NB4 (cell line): ENCODE measurements at regions not wholly inside any gene's neighbourhood (a gene's known extent, or its start where the extent isn't known, plus 50 kb on each side); places are given as distances from the start of the nearest gene placed in this dataset.

ENCODE experiments used
- DNase-seq: peaks from one replicate; pipeline ENCODE4 v3.0.0; 2010; ENCODE audit warnings: low read depth
- H3K4me3 ChIP-seq: one replicate; pipeline ENCODE4 v1.5.1; 2011; ENCODE audit warnings: mild to moderate bottlenecking, low read depth, low read length, moderate library complexity
- MAX ChIP-seq: IDR thresholded peaks from 2 replicates; pipeline ENCODE4 v1.6.1; 2011; ENCODE audit warnings: low read depth, low read length
- MYC ChIP-seq: IDR thresholded peaks from 2 replicates; pipeline ENCODE4 v1.6.1; 2011; ENCODE audit warnings: low read depth, low read length
- POLR2A ChIP-seq: IDR thresholded peaks from 2 replicates; pipeline ENCODE4 v1.6.1; 2011; ENCODE audit warnings: mild to moderate bottlenecking; ENCODE audit not compliant: insufficient read length; ENCODE audit errors: extremely low read depth
- TF ChIP-seq, protein P1 (sequence below): IDR thresholded peaks from one replicate; pipeline ENCODE4 v1.5.1; 2012; ENCODE audit warnings: low read depth, low read length

DNA sequence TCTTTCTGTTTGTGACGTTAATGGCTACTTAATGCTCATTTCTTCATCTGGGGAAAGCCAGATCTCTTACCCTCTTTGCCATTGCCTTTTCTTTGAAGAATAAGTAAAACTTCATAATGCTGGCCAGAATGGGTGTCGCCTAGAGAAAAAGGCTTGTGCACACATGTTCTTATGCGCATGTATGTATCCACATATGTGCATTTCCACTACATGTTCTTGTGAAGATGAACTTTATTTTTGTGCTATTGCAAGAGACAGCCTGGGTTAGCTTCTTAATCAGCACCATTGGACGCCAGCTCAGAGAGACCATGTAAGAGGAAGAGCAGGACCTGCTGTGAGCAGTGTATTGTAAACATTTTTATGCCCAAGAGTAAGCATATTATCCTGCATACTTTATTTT, 178.7 kb downstream of the SPRY1 start:
- TF ChIP-seq MYC: no peak
- TF ChIP-seq POLR2A: no peak
- TF ChIP-seq, protein P1, sequence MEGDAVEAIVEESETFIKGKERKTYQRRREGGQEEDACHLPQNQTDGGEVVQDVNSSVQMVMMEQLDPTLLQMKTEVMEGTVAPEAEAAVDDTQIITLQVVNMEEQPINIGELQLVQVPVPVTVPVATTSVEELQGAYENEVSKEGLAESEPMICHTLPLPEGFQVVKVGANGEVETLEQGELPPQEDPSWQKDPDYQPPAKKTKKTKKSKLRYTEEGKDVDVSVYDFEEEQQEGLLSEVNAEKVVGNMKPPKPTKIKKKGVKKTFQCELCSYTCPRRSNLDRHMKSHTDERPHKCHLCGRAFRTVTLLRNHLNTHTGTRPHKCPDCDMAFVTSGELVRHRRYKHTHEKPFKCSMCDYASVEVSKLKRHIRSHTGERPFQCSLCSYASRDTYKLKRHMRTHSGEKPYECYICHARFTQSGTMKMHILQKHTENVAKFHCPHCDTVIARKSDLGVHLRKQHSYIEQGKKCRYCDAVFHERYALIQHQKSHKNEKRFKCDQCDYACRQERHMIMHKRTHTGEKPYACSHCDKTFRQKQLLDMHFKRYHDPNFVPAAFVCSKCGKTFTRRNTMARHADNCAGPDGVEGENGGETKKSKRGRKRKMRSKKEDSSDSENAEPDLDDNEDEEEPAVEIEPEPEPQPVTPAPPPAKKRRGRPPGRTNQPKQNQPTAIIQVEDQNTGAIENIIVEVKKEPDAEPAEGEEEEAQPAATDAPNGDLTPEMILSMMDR: no peak
- TF ChIP-seq MAX: no peak
- no peak for DNase-seq
- H3K4me3 ChIP-seq: no peak overlapping the region

GRCh38 chr4:123577225-123577906, 180.8 kb downstream of the SPRY1 start:
- TF ChIP-seq, protein P1: no peak
- TF ChIP-seq MAX (no peak), POLR2A (no peak), MYC (no peak)
- no peak for DNase-seq
- no peak overlapping the region for H3K4me3 ChIP-seq

DNA sequence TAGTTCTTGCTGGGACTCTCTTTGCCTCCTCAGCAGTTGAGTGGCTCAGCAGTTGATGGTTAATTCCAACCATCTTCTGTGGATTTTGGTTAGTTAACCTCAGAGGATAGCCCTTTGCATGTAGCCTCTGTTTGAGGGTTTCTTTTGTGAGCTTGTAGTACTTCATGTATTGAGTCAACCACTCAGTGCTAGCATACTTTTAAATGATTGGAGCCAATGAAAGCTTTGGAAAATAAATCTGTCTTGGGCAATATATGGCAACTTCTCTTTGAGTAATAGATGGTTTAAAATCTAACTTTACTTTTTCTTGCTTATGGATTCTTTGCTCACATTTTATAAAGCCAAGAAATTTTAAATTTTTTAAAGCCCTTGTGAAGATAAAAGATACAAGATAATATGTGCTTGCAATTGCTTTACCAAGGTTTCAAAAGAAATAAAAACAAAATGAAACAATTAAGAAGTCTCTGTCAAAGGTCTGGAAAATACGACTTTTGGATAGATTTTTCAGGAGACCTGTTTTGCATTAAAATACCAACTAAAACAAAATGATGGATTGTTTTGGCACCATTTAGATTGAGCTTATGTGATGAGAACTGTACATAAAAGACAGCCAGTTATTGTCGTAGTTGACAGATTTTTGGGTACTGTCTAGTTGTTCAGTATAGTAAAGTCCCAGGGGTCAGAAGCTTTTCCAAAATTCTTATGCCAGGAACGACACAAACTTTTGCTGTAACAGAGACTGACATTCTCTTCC, 181.9 kb downstream of the SPRY1 start:
- H3K4me3 ChIP-seq: no peak overlapping the region
- DNase-seq: no peak
- no peak for TF ChIP-seq POLR2A
- TF ChIP-seq MAX: no peak
- no peak for TF ChIP-seq MYC
- TF ChIP-seq, protein P1: no peak

DNA sequence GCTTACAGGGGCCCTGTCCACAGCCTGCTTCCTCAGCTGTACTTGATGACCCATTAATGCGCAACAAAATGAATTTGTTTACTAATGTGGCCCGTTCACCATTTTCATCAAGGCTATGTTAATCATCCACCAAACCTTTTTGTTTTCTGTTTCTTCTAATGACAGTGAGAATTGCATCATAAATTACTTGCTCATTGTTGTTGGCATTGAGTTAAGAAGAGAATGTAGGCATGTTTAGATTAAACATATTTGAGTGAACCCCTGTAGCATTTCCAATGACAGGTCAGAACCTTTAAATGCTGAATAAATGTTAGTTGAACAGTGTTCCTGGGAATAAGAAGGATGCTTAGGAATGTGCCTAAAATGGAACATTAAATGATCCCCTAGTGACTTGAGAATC, 183.4 kb downstream of the SPRY1 start:
- no peak for DNase-seq
- no peak overlapping the region for H3K4me3 ChIP-seq
- TF ChIP-seq MYC: no peak
- TF ChIP-seq, protein P1: no peak
- no peak for TF ChIP-seq POLR2A
- no peak for TF ChIP-seq MAX

DNA sequence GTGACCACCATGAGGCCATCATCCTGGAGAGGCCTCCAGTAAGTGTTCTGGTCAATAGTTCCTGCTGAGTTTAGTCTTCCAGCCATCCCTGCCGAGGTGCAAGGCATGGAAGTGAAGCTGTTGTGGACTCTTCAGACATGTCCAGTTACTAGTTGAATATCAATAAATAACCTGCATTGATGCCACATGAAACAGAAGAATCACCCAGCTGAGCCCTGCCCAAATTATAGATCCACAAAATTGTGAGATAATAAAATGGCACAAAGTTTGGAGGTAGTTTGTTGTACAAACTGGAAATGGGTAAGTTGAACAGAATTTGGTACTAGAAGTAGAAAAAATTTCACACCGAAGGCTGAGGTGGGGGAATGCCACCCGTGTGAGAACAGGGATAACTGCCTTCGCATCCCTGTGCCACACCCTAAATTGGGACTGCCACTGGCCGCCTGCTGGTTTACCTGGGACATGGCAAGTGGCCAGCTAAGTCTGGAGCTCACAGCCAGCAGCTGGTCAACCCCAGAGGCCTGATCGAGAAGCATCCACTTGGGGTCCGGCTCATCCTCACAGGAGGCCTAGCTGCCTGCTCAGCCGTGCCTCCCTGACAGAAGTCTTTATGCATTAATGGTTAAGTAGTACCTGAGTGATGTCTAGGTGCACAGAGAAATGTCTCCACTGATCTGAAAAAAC, 184.5 kb downstream of the SPRY1 start:
- H3K4me3 ChIP-seq: no peak overlapping the region
- DNase-seq: no peak
- no peak for TF ChIP-seq MYC
- no peak for TF ChIP-seq POLR2A
- no peak for TF ChIP-seq MAX
- TF ChIP-seq, protein P1: no peak
